K562 (cell line): ENCODE measurements at regions not wholly inside any gene's neighbourhood (a gene's known extent, or its start where the extent isn't known, plus 50 kb on each side); places are given as distances from the start of the nearest gene placed in this dataset.

Experiments used
- CBX1 ChIP-seq: sonication (generic); IDR thresholded peaks from 2 replicates; pipeline ENCODE4 v1.6.1; 2016; ENCODE audit warnings: antibody characterized with exemption, low read depth, mild to moderate bottlenecking
- CLOCK ChIP-seq: fragments of 250-450 bp; sonication (Bioruptor Pico); IDR thresholded peaks from 2 replicates; pipeline ENCODE4 v1.4.0; 2020; ENCODE audit warnings: mild to moderate bottlenecking, moderate library complexity, borderline replicate concordance
- CSDE1 ChIP-seq, 2 experiments: fragments of 450-650 bp; IDR thresholded peaks; 2 replicates each; pipeline ENCODE4 v1.6.1; 2016; ENCODE audit warnings: mild to moderate bottlenecking in 1 of 2
- DIDO1 ChIP-seq: fragments of 450-650 bp; IDR thresholded peaks from 2 replicates; pipeline ENCODE4 v1.6.1; 2016; ENCODE audit warnings: low read depth, missing biosample characterization, missing genetic modification characterization
- FOXA3 ChIP-seq, 2 experiments: fragments of 450-650 bp in 1 of 2; sonication (generic) in 1 of 2; formaldehyde crosslinking; IDR thresholded peaks in 1 of 2; conservative IDR thresholded peaks in 1 of 2; 2 replicates each; pipeline versions ENCODE4 v1.4.0 to v1.8.0; 2020 to 2022; ENCODE audit warnings: mild to moderate bottlenecking in 2 of 2, missing genetic modification reagents in 1 of 2
- HBP1 ChIP-seq: fragments of 450-650 bp; formaldehyde crosslinking; IDR thresholded peaks from 2 replicates; pipeline ENCODE4 v1.4.0; 2022; ENCODE audit warnings: missing genetic modification characterization
- KHSRP ChIP-seq: fragments of 450-650 bp; IDR thresholded peaks from 2 replicates; pipeline ENCODE4 v1.6.1; 2017
- MLLT1 ChIP-seq, 2 experiments: fragments of 450-650 bp; IDR thresholded peaks; 2 replicates each; pipeline ENCODE4 v1.6.1; 2016
- MTA2 ChIP-seq: fragments of 450-650 bp; IDR thresholded peaks from 2 replicates; pipeline ENCODE4 v1.6.1; 2016; ENCODE audit warnings: low read depth
- RB1 ChIP-seq: fragments of 450-650 bp; IDR thresholded peaks from 2 replicates; pipeline ENCODE4 v1.6.1; 2017; ENCODE audit warnings: low read depth, mild to moderate bottlenecking
- RBFOX2 ChIP-seq: fragments of 200-400 bp; formaldehyde crosslinking; IDR thresholded peaks from 2 replicates; pipeline ENCODE4 v1.6.1; 2017; ENCODE audit warnings: low read depth, mild to moderate bottlenecking, low read length, moderate library complexity
- RUNX1 ChIP-seq: sonication (generic); IDR thresholded peaks from 2 replicates; pipeline ENCODE4 v1.6.1; 2016; ENCODE audit warnings: antibody characterized with exemption, low read depth
- STAT6 ChIP-seq: sonication (generic); formaldehyde crosslinking; IDR thresholded peaks from 2 replicates; pipeline ENCODE4 v1.8.1; 2023; ENCODE audit warnings: mild to moderate bottlenecking, missing genetic modification reagents
- TCF7L2 ChIP-seq: fragments of 150-350 bp; IDR thresholded peaks from 2 replicates; pipeline ENCODE4 v1.6.1; 2016; ENCODE audit warnings: low read depth, mild to moderate bottlenecking, low read length, moderate library complexity
- ZNF140 ChIP-seq: fragments of 250-450 bp; sonication (Bioruptor Pico); IDR thresholded peaks from 2 replicates; pipeline ENCODE4 v1.8.0; 2021; ENCODE audit warnings: moderate library complexity, mild to moderate bottlenecking, inconsistent platforms
- ZNF197 ChIP-seq: fragments of 200-800 bp; sonication (Bioruptor generic); IDR thresholded peaks from 2 replicates; pipeline ENCODE4 v1.6.1; 2016; ENCODE audit warnings: low read depth, missing genetic modification characterization, missing compliant biosample characterization
- ZNF740 ChIP-seq, 3 experiments: fragments of 200-800 bp in 1 of 3; sonication (Bioruptor generic) in 1 of 3; sonication (generic) in 1 of 3; formaldehyde crosslinking in 1 of 3; IDR thresholded peaks; 2 replicates each; pipeline versions ENCODE4 v1.6.1 to v1.8.0; 2016 to 2022; ENCODE audit warnings: mild to moderate bottlenecking in 2 of 3, missing compliant biosample characterization in 2 of 3, missing genetic modification characterization in 2 of 3, missing genetic modification reagents in 1 of 3

GRCh38 chr16:85523602-85524364, 89.3 kb upstream of the GSE1 start (continued):
- TF ChIP-seq ZNF740 (CRISPR knock-in tag; IDR thresholded peaks at IDR 0.05) (no peak), ZNF740 (tag; IDR thresholded peaks at IDR 0.05) (no peak), HBP1 (no peak), DIDO1 (no peak), FOXA3 (CRISPR knock-in tag; conservative IDR thresholded peaks at IDR 0.05 in 1 of 2, IDR thresholded peaks at IDR 0.05 in 1 of 2) (0 out of 4 replicates have a peak, but pooled peaks of 1 of the 2 experiments have one; percentile 10), KHSRP (no peak), RUNX1 (no peak), CBX1 (no peak), STAT6 (CRISPR knock-in tag) (no peak), MTA2 (no peak), ZNF140 (no peak), RBFOX2 (0 out of 2 replicates have a peak, but pooled peaks have one; percentile 17), TCF7L2 (no peak), RB1 (no peak), CSDE1 (IDR thresholded peaks at IDR 0.05) (no peak), CLOCK (no peak), ZNF197 (CRISPR knock-in tag) (no peak), MLLT1 (IDR thresholded peaks at IDR 0.05) (no peak)
